Large intestine (tissue), 3 donors: ENCODE measurements at regions not wholly inside any gene's neighbourhood (a gene's known extent, or its start where the extent isn't known, plus 50 kb on each side); places are given as distances from the start of the nearest gene placed in this dataset.
"Not testable (repeated sequence)": the region's sequence is repeated elsewhere in the genome, so short reads cannot be mapped to it uniquely, and the experiment has no call there.

Experiments used
- DNase-seq, 2 donors: peaks; one replicate each; pipeline versions ENCODE4 v3.0.0 to v3.0.0-alpha.2; 2013
- H3K27ac ChIP-seq: one replicate; pipeline ENCODE4 v1.5.1; 2013; ENCODE audit warnings: low read length
- H3K27me3 ChIP-seq: 2 replicates; pipeline ENCODE4 v1.6.1; 2013; ENCODE audit warnings: low read length; ENCODE audit not compliant: control insufficient read depth, insufficient read depth
- H3K36me3 ChIP-seq: 2 replicates; pipeline ENCODE4 v1.6.1; 2013; ENCODE audit warnings: low read length; ENCODE audit not compliant: control insufficient read depth, insufficient read depth
- H3K4me1 ChIP-seq: one replicate; pipeline ENCODE4 v1.6.1; 2013; ENCODE audit warnings: low read length; ENCODE audit not compliant: control insufficient read depth, insufficient read depth
- H3K4me3 ChIP-seq: one replicate; pipeline ENCODE4 v1.5.1; 2013; ENCODE audit warnings: low read length
- H3K9me3 ChIP-seq: one replicate; pipeline ENCODE4 v1.6.1; 2013; ENCODE audit warnings: mild to moderate bottlenecking, low read depth, low read length, moderate library complexity; ENCODE audit not compliant: control insufficient read depth
- WGBS: methylation state at CpG from one replicate; pipeline ENCODE4 v1.1.5; 2013; ENCODE audit warnings: low lambda C conversion rate; ENCODE audit not compliant: insufficient coverage; 5-methylcytosine and 5-hydroxymethylcytosine counted together

DNA sequence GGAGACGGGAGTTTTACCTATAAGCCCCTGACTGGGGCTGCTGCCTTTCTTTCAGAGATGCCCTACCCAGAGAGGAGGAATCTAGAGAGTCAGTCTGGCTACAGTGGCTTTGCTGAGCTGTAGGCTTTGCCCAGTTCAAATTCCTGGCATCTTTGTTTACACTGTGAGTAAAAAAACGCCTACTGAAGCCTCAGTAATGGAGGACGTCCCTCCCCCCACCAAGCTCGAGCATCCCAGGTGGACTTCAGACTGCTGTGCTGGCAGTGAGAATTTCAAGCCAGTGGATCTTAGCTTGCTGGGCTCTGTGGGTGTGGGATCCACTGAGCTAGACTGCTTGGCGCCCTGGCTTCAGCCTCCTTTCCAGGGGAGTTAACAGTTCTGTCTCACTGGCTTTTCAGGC is 237.1 kb upstream of the NT5E start:
- DNase-seq, H3K9me3 ChIP-seq, H3K36me3 ChIP-seq, H3K27ac ChIP-seq, H3K4me3 ChIP-seq, H3K27me3 ChIP-seq, H3K4me1 ChIP-seq: not testable (repeated sequence)
- no CpG with 5 or more reads among the region's 5 CpGs for WGBS

DNA sequence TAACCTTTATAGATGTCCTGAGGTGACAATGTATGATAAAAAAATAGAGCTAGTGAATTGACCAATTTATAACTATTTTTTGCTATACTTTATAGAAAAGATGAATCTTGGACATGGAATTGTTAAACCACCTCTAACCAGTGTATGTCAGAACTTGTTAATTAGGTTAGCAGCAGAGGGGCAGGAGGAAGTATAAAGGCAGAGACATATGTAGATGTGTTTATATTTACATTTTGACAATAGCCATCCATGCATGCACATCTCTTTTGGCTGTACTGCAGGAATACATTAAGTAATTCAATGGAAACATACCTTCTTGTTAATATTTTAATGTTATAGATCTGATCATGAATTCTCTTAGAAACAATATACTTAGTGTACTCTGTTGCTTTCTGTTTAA is 254.6 kb upstream of the NT5E start:
- Histone ChIP-seq H3K36me3 (no peaks in the 10 kb centered on the region), H3K27ac (no peak overlapping the region), H3K4me1 (no peaks in the 10 kb centered on the region), H3K4me3 (no peak overlapping the region), H3K9me3 (no peaks in the 10 kb centered on the region), H3K27me3 (no peaks in the 10 kb centered on the region)
- no peak for DNase-seq

DNA sequence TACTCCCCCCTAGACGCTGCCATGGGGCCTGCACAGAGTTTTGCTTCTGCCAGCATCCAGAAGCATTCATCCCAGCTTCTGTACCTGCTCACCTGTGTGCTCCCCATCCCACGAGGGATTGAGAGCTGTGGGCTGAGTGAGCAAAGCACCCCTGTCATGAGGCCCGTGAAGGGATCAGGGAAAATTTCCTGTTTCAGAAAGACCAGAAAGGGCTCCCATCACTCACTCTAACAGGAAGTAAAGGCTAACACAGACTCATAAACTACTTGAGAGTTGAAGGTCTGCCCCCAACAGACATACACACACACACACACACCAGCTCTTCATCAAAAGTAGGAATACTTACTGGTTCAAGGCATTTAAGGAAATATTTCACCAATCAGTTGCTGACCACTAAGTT is 256.5 kb upstream of the NT5E start:
- DNase-seq = no peak
- no peaks in the 10 kb centered on the region for H3K36me3 ChIP-seq
- no peaks in the 10 kb centered on the region for H3K4me1 ChIP-seq
- no peak overlapping the region for H3K27ac ChIP-seq
- H3K27me3 ChIP-seq = no peaks in the 10 kb centered on the region
- no peaks in the 10 kb centered on the region for H3K9me3 ChIP-seq
- no CpG with 5 or more reads among the region's 3 CpGs for WGBS
- H3K4me3 ChIP-seq = no peak overlapping the region

DNA sequence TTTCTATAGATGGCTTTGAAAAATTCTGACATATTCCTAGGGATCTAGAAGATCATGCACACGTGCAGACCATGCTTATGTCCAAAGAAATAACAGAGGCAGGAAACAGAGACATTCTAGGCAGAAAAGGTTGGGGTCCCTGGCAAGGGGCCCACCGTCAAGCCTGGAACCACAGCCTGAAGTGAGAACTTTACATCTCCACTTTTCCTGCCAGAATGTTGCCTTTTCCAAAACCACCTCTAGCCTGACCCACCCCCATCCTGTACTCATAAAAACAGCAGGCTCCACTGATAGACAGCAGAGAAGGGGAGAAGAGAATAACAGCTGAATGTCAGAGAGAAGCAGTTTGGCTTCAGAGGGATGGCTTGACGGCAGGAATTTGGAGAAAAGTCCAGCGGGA is 257.3 kb upstream of the NT5E start:
- H3K4me3 ChIP-seq = no peak overlapping the region
- no peak for DNase-seq
- no peak overlapping the region for H3K27ac ChIP-seq
- H3K36me3 ChIP-seq = no peaks in the 10 kb centered on the region
- H3K9me3 ChIP-seq = no peaks in the 10 kb centered on the region
- H3K4me1 ChIP-seq = no peaks in the 10 kb centered on the region
- no peaks in the 10 kb centered on the region for H3K27me3 ChIP-seq
- no CpG with 5 or more reads among the region's 4 CpGs for WGBS

DNA sequence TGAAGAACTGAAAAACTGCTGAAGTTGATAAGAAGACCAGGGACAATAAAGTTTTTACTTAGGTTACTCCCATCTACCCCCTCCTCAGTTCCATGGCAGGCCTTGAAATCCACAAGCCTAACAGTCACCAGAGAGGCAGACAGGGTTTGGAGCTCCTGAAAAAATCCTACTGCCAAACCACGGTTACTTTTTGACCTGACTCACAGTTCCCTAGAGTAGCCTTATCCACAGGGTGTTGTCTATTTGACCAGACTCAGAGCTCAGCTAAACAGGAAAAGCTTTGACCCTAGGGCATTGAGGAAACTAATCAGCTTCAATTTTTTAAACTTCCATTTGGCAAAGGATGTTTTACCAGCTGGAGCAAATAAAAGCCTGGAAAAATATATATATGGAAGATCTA is 257.7 kb upstream of the NT5E start:
- no peaks in the 10 kb centered on the region for H3K9me3 ChIP-seq
- H3K27me3 ChIP-seq = no peaks in the 10 kb centered on the region
- no peak overlapping the region for H3K4me3 ChIP-seq
- H3K4me1 ChIP-seq = no peaks in the 10 kb centered on the region
- no CpG with 5 or more reads among the region's 1 CpG for WGBS
- DNase-seq = no peak
- H3K27ac ChIP-seq = no peak overlapping the region
- H3K36me3 ChIP-seq = no peaks in the 10 kb centered on the region

DNA sequence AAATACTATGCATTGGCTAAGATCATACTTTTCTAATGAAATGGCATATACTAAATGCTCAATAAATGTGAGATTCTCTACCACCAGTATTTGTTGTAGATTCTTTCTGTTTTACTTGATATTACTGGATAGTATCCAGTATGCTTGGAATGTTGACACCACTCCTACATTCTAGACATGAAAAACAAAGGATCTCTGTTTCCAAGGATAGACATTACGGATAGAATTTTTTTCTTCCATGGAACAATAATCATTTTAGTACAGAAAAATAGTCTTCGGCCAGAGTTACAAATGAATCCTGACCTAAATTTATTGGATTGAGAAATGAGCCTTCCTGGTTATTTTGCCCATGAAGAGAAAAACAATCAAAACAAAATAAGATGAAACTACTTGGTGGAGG is 258.2 kb upstream of the NT5E start:
- Histone ChIP-seq H3K27ac (no peak overlapping the region), H3K4me3 (no peak overlapping the region), H3K36me3 (no peaks in the 10 kb centered on the region), H3K9me3 (no peaks in the 10 kb centered on the region), H3K4me1 (no peaks in the 10 kb centered on the region), H3K27me3 (no peaks in the 10 kb centered on the region)
- DNase-seq = no peak
- 67% methylated on average over 1 of the region's 2 CpGs for WGBS

DNA sequence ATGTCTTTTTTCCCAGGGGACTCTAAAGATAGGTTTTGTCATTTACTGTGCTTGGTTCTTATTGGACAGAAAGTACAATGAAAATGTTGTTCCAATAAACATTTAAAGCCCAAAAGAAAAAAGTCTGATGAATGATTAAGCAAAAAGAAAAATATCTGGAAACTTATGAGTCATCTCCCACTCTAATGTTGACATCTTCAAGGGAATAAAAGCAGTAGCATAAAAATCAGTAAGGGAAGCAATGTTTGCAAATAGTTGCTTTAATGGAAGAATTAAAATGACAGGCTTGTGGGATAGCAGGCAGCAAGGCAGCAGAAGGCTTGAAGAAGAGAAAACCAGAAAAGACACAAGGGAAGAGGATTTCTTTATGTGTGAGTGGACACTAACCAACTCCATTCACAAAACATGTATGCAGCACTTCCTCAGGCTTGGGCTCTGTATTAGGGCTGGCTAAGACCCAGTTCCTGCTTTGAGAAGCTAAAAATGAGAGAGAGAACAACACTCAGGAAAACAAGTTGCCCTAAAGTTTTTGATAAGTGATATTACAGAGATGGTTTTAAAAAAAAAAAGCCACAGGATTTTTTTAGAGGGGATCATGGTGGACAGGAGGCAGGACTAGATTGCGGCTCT is 263.2 kb upstream of the NT5E start:
- Histone ChIP-seq H3K9me3 (no peaks in the 10 kb centered on the region), H3K27ac (no peak overlapping the region), H3K4me1 (no peaks in the 10 kb centered on the region), H3K27me3 (no peaks in the 10 kb centered on the region), H3K4me3 (no peak overlapping the region), H3K36me3 (no peaks in the 10 kb centered on the region)
- no peak for DNase-seq
- 100% methylated on average over 1 of the region's 1 CpG for WGBS

DNA sequence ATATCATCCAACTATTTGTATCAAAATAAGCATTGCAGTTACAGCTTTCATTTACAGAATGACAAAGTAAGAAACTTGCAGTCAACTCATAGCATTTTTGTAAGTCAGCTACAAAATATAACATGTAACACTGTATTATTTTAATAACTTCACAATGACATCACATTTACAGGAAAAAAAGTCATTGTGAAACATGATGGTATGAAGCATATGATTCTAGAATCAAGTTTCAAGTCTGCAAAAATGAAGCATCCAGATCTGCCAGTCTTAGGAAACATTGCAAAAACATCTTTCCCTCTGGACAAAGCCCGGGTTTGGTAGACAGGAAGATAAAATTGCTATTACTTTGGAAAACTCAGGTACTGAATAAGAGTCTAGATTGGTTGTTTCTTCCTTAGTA is 263.9 kb upstream of the NT5E start:
- Histone ChIP-seq H3K4me1 (no peaks in the 10 kb centered on the region), H3K4me3 (no peak overlapping the region), H3K36me3 (no peaks in the 10 kb centered on the region), H3K27me3 (no peaks in the 10 kb centered on the region), H3K27ac (no peak overlapping the region), H3K9me3 (no peaks in the 10 kb centered on the region)
- 80% methylated on average over 1 of the region's 1 CpG for WGBS
- DNase-seq = no peak

DNA sequence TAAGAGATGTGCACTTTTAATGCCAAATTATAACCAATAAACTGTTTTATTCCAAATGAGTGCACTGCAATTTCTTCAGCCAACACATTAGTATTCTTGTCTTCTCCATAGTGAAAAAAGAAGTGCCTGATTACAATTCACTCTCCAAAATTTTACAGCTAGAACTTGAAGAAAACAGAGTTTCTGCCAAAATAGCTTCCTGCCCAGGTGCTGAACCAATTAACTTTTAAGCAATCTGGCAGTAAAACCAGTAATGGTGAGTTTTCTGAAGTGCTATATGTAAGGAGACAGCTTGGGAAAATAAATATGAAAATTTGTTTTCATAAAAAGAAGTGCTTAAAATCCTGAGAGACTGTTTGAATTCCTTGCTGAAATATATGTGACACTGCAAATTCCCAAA is 266.0 kb upstream of the NT5E start:
- Histone ChIP-seq H3K9me3 (no peaks in the 10 kb centered on the region), H3K27me3 (no peaks in the 10 kb centered on the region), H3K4me1 (no peaks in the 10 kb centered on the region), H3K27ac (no peak overlapping the region), H3K4me3 (no peak overlapping the region), H3K36me3 (no peaks in the 10 kb centered on the region)
- no peak for DNase-seq

DNA sequence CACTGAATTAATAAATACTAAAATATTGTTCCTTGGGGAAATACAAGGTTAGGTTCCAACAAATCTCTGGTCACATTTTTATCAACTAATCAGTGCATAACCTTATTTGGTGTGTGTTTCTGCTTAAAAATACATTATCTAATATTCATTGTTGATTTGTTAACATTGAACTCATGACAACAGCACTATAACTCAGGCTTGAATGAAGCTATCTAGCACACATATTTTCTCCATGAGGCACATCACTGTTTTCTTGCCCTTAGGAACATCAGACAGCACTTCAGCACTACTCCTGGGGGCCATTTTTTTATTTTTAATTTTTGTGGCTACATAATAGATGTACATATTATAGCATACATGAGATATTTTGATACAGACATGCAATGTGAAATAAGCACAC is 277.2 kb upstream of the NT5E start:
- no peaks in the 10 kb centered on the region for H3K27me3 ChIP-seq
- H3K4me1 ChIP-seq = no peaks in the 10 kb centered on the region
- no peak overlapping the region for H3K4me3 ChIP-seq

DNA sequence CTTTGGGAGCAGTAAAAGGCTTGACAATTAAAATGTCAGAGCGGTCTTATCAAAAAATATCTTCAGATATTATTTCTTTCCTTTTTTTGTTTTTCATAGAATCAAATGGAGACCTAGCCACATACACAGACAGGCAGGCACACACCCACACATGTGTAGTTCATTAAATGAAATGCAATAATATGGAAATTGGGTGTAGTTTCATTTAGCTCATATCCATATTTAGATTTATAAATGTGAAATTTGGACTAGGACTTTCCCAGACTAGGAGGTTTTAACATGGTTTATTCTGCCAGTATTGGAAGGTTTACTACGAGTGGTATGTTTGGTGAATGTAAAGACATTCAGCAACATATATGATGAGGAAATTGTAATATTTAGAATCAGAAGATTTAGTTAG is 277.7 kb upstream of the NT5E start:
- no peaks in the 10 kb centered on the region for H3K27me3 ChIP-seq
- H3K4me1 ChIP-seq = no peaks in the 10 kb centered on the region
- H3K27ac ChIP-seq = no peak overlapping the region
- 83% methylated on average over 1 of the region's 2 CpGs for WGBS
- no peaks in the 10 kb centered on the region for H3K36me3 ChIP-seq
- DNase-seq = no peak
- H3K4me3 ChIP-seq = no peak overlapping the region
- no peaks in the 10 kb centered on the region for H3K9me3 ChIP-seq

More for the DNA sequence above, 277.2 kb upstream of the NT5E start:
- no peaks in the 10 kb centered on the region for H3K9me3 ChIP-seq
- H3K27ac ChIP-seq = no peak overlapping the region
- H3K36me3 ChIP-seq = no peaks in the 10 kb centered on the region
- DNase-seq = no peak
